BLaER1 (cell line): ENCODE measurements at regions not wholly inside any gene's neighbourhood (a gene's known extent, or its start where the extent isn't known, plus 50 kb on each side); places are given as distances from the start of the nearest gene placed in this dataset.

ENCODE experiments used
- H3K27ac ChIP-seq: shearing (Covaris generic); formaldehyde crosslinking; 2 replicates; pipeline ENCODE4 v1.8.1; 2022
- H3K27me3 ChIP-seq: shearing (Covaris generic); formaldehyde crosslinking; 2 replicates; pipeline ENCODE4 v1.8.1; 2022
- H3K36me3 ChIP-seq: shearing (Covaris generic); formaldehyde crosslinking; 2 replicates; pipeline ENCODE4 v1.8.1; 2022
- H3K4me1 ChIP-seq: shearing (Covaris generic); formaldehyde crosslinking; 2 replicates; pipeline ENCODE4 v1.8.1; 2022
- H3K4me2 ChIP-seq: shearing (Covaris generic); formaldehyde crosslinking; 2 replicates; pipeline ENCODE4 v1.8.1; 2022
- H3K4me3 ChIP-seq: shearing (Covaris generic); formaldehyde crosslinking; 2 replicates; pipeline ENCODE4 v1.8.1; 2022
- H3K9ac ChIP-seq: shearing (Covaris generic); formaldehyde crosslinking; 2 replicates; pipeline ENCODE4 v1.8.1; 2022
- H3K9me3 ChIP-seq: shearing (Covaris generic); formaldehyde crosslinking; 2 replicates; pipeline ENCODE4 v1.8.1; 2022
- H4K20me1 ChIP-seq: shearing (Covaris generic); formaldehyde crosslinking; 2 replicates; pipeline ENCODE4 v1.8.1; 2022
- Cebpa-rat ChIP-seq: shearing (Covaris generic); IDR thresholded peaks from 2 replicates; pipeline ENCODE4 v1.8.1; 2022

GRCh38 chr2:206887745-206888144 is 51.6 kb upstream of the CPO start:
- Histone ChIP-seq H3K9ac (no peak overlapping the region), H3K4me2 (no peak overlapping the region), H3K27ac (no peak overlapping the region), H4K20me1 (no peaks in the 10 kb centered on the region), H3K27me3 (no peaks in the 10 kb centered on the region), H3K4me3 (no peak overlapping the region), H3K9me3 (no peaks in the 10 kb centered on the region), H3K4me1 (no peaks in the 10 kb centered on the region), H3K36me3 (no peaks in the 10 kb centered on the region)
- TF ChIP-seq Cebpa-rat: no peak
